ENCODE measurements at regions not wholly inside any gene's neighbourhood (a gene's known extent, or its start where the extent isn't known, plus 50 kb on each side); places are given as distances from the start of the nearest gene placed in this dataset.

- DNase-seq (ENCODE audit: low read depth), result no peak
Observed at GRCh38 chr4:112847781-112848180, 201.7 kb upstream of the ANK2 start.

GRCh38 chr4:112848911-112849310, 200.5 kb upstream of the ANK2 start:
- DNase-seq (ENCODE audit: low read depth), result no peak

GRCh38 chr4:112852601-112853000, 196.9 kb upstream of the ANK2 start:
- DNase-seq (ENCODE audit: low read depth), result no peak

- no peak for DNase-seq (ENCODE audit: low read depth)
Observed at GRCh38 chr4:112853662-112854256, 195.7 kb upstream of the ANK2 start.

GRCh38 chr4:112854420-112854819, 195.0 kb upstream of the ANK2 start:
- no peak for DNase-seq (ENCODE audit: low read depth)

GRCh38 chr4:112855058-112855457, 194.4 kb upstream of the ANK2 start:
- no peak for DNase-seq (ENCODE audit: low read depth)

- DNase-seq (ENCODE audit: low read depth), result peak; percentile 86
Observed at GRCh38 chr4:112857461-112857860, 192.0 kb upstream of the ANK2 start.

- DNase-seq (ENCODE audit: low read depth), result no peak
Observed at GRCh38 chr4:112858751-112859150, 190.7 kb upstream of the ANK2 start.

- DNase-seq (ENCODE audit: low read depth), result no peak
Observed at GRCh38 chr4:112859456-112860184, 189.8 kb upstream of the ANK2 start.

GRCh38 chr4:112860830-112861690, 188.4 kb upstream of the ANK2 start:
- DNase-seq (ENCODE audit: low read depth), result no peak

GRCh38 chr4:112861691-112862674, 187.5 kb upstream of the ANK2 start:
- no peak for DNase-seq (ENCODE audit: low read depth)

- no peak for DNase-seq (ENCODE audit: low read depth)
Observed at GRCh38 chr4:112865443-112865842, 184.0 kb upstream of the ANK2 start.

GRCh38 chr4:112876316-112876715, 173.1 kb upstream of the ANK2 start:
- DNase-seq (ENCODE audit: low read depth), result no peak

- DNase-seq (ENCODE audit: low read depth), result no peak
Observed at GRCh38 chr4:112881842-112882241, 167.6 kb upstream of the ANK2 start.

GRCh38 chr4:112882286-112882685, 167.2 kb upstream of the ANK2 start:
- no peak for DNase-seq (ENCODE audit: low read depth)

- DNase-seq (ENCODE audit: low read depth), result no peak
Observed at GRCh38 chr4:112884406-112884805, 165.0 kb upstream of the ANK2 start.

- DNase-seq (ENCODE audit: low read depth), result no peak
Observed at GRCh38 chr4:112885897-112886296, 163.6 kb upstream of the ANK2 start.

- DNase-seq (ENCODE audit: low read depth), result no peak
Observed at GRCh38 chr4:112888622-112889021, 160.8 kb upstream of the ANK2 start.

GRCh38 chr4:112889199-112889598, 160.3 kb upstream of the ANK2 start:
- no peak for DNase-seq (ENCODE audit: low read depth)

- no peak for DNase-seq (ENCODE audit: low read depth)
Observed at GRCh38 chr4:112889619-112890527, 159.6 kb upstream of the ANK2 start.

GRCh38 chr4:112894480-112894879, 155.0 kb upstream of the ANK2 start:
- DNase-seq (ENCODE audit: low read depth), result no peak
